ENCODE measurements at regions not wholly inside any gene's neighbourhood (a gene's known extent, or its start where the extent isn't known, plus 50 kb on each side); places are given as distances from the start of the nearest gene placed in this dataset.
A peak's percentile ranks its signal among the peaks of the same experiment; 100 is the strongest.

- no peak overlapping the region for H3K27ac ChIP-seq
- TF ChIP-seq CTCF (IDR thresholded peaks at IDR 0.05) (peak; percentile 71), ZFX (IDR thresholded peaks at IDR 0.05; ENCODE audit: borderline replicate concordance) (no peak)
Observed at GRCh38 chr3:165339753-165340152, 143.6 kb upstream of the SLITRK3 start.

- TF ChIP-seq CTCF (IDR thresholded peaks at IDR 0.05) (no peak), ZFX (IDR thresholded peaks at IDR 0.05; ENCODE audit: borderline replicate concordance) (no peak)
- no peak overlapping the region for H3K27ac ChIP-seq
Observed at GRCh38 chr3:165336786-165337185, 140.6 kb upstream of the SLITRK3 start.

Data from 22Rv1 (cell line).